GM23338 (cell line): ENCODE measurements at regions not wholly inside any gene's neighbourhood (a gene's known extent, or its start where the extent isn't known, plus 50 kb on each side); places are given as distances from the start of the nearest gene placed in this dataset.

Source experiments
- ATAC-seq: fragments of 200-7000 bp; cut with Tn5 transposase; 3 replicates; pipeline ENCODE4 v1.9.1; 2020
- DNase-seq: peaks from one replicate; pipeline ENCODE4 v3.0.0-alpha.2; 2015; ENCODE audit warnings: low spot score
- H2AFZ ChIP-seq: fragments of 200-600 bp; sonication (generic); 2 replicates; pipeline ENCODE4 v1.8.0; 2016; ENCODE audit warnings: antibody characterized with exemption, mild to moderate bottlenecking, moderate library complexity
- H3F3A ChIP-seq: fragments of 200-600 bp; sonication (generic); replicated peaks from 2 replicates; pipeline ENCODE4 v1.8.0; 2017; ENCODE audit warnings: antibody characterized with exemption, mixed run types, low read depth
- H3K27ac ChIP-seq: fragments of 200-600 bp; sonication (generic); 2 replicates; pipeline ENCODE4 v1.6.1; 2016; ENCODE audit warnings: low read depth
- H3K27me3 ChIP-seq: fragments of 200-600 bp; sonication (generic); 2 replicates; pipeline ENCODE4 v1.8.0; 2016; ENCODE audit warnings: mild to moderate bottlenecking, mixed run types, moderate library complexity; ENCODE audit not compliant: insufficient read depth
- H3K36me3 ChIP-seq: fragments of 200-600 bp; sonication (generic); 2 replicates; pipeline ENCODE4 v1.8.0; 2016; ENCODE audit warnings: mild to moderate bottlenecking; ENCODE audit not compliant: insufficient read depth
- H3K4me1 ChIP-seq: fragments of 200-600 bp; sonication (generic); 2 replicates; pipeline ENCODE4 v1.8.0; 2016; ENCODE audit warnings: mild to moderate bottlenecking, moderate library complexity; ENCODE audit not compliant: insufficient read depth
- H3K4me2 ChIP-seq: fragments of 200-600 bp; sonication (generic); 2 replicates; pipeline ENCODE4 v1.7.1; 2017; ENCODE audit warnings: mixed run types
- H3K4me3 ChIP-seq: fragments of 200-600 bp; sonication (generic); 2 replicates; pipeline ENCODE4 v1.6.1; 2016; ENCODE audit warnings: mixed run types
- H3K79me2 ChIP-seq: fragments of 200-600 bp; sonication (generic); replicated peaks from 2 replicates; pipeline ENCODE4 v1.8.0; 2017; ENCODE audit warnings: mild to moderate bottlenecking; ENCODE audit not compliant: insufficient read depth
- H3K9me2 ChIP-seq: fragments of 200-600 bp; sonication (generic); 2 replicates; pipeline ENCODE4 v1.8.0; 2017; ENCODE audit not compliant: insufficient read depth
- H4K20me1 ChIP-seq: fragments of 200-600 bp; sonication (generic); replicated peaks from 2 replicates; pipeline ENCODE4 v1.8.0; 2017; ENCODE audit warnings: mild to moderate bottlenecking; ENCODE audit not compliant: insufficient read depth
- H3K27ac Mint-ChIP-seq: 2 replicates; pipeline ENCODE4 v1.8.0; 2020; ENCODE audit warnings: inconsistent platforms, mild to moderate bottlenecking, moderate library complexity, mixed read lengths
- H3K27me3 Mint-ChIP-seq: 3 replicates; pipeline ENCODE4 v1.8.0; 2022; ENCODE audit warnings: low read depth, mild to moderate bottlenecking, moderate library complexity, mixed read lengths, inconsistent platforms; ENCODE audit not compliant: insufficient read depth, poor library complexity
- H3K36me3 Mint-ChIP-seq: 3 replicates; pipeline ENCODE4 v1.8.0; 2021; ENCODE audit warnings: low read depth, mild to moderate bottlenecking, inconsistent platforms, moderate library complexity, mixed read lengths
- H3K4me1 Mint-ChIP-seq: 3 replicates; pipeline ENCODE4 v1.8.0; 2020; ENCODE audit warnings: mild to moderate bottlenecking, inconsistent platforms, mixed read lengths
- H3K4me3 Mint-ChIP-seq: 3 replicates; pipeline ENCODE4 v1.8.0; 2021; ENCODE audit warnings: moderate library complexity, mild to moderate bottlenecking, inconsistent platforms, mixed read lengths
- H3K9me3 Mint-ChIP-seq: 3 replicates; pipeline ENCODE4 v1.8.0; 2020; ENCODE audit warnings: moderate library complexity, mild to moderate bottlenecking, inconsistent platforms, mixed read lengths
- CREB1 ChIP-seq: fragments of 250-450 bp; sonication (Bioruptor Pico); IDR thresholded peaks from 2 replicates; pipeline ENCODE4 v1.5.0; 2020; ENCODE audit warnings: low read depth, mild to moderate bottlenecking, moderate library complexity
- EZH2 ChIP-seq: fragments of 200-600 bp; sonication (generic); IDR thresholded peaks from one replicate; pipeline ENCODE4 v1.8.0; 2017; ENCODE audit warnings: antibody characterized with exemption, mild to moderate bottlenecking, low read depth; ENCODE audit not compliant: unreplicated experiment
- EZH2phosphoT487 ChIP-seq: fragments of 200-600 bp; sonication (generic); IDR thresholded peaks from one replicate; pipeline ENCODE4 v1.8.1; 2018; ENCODE audit warnings: antibody characterized with exemption; ENCODE audit not compliant: unreplicated experiment
- JUNB ChIP-seq: IDR thresholded peaks from one replicate; pipeline ENCODE4 v1.6.1; 2016; ENCODE audit warnings: antibody characterized with exemption; ENCODE audit not compliant: unreplicated experiment
- NANOG ChIP-seq: IDR thresholded peaks from 2 replicates; pipeline ENCODE4 v1.6.1; 2016; ENCODE audit warnings: antibody characterized with exemption, borderline replicate concordance
- POLR2AphosphoS5 ChIP-seq: IDR thresholded peaks from 2 replicates; pipeline ENCODE4 v1.6.1; 2016; ENCODE audit warnings: antibody characterized with exemption, low read depth
- STAT1 ChIP-seq: IDR thresholded peaks from one replicate; pipeline ENCODE4 v1.6.1; 2016; ENCODE audit warnings: antibody characterized with exemption; ENCODE audit not compliant: unreplicated experiment
- ZNF114 ChIP-seq: fragments of 250-450 bp; sonication (Bioruptor Pico); IDR thresholded peaks from 2 replicates; pipeline ENCODE4 v1.5.0; 2020; ENCODE audit warnings: mild to moderate bottlenecking, moderate library complexity
- ZNF331 ChIP-seq: fragments of 250-450 bp; sonication (Bioruptor Pico); IDR thresholded peaks from 2 replicates; pipeline ENCODE4 v1.5.0; 2020; ENCODE audit warnings: low read depth, mild to moderate bottlenecking, moderate library complexity
- TF ChIP-seq, protein P1 (sequence below): IDR thresholded peaks from one replicate; pipeline ENCODE4 v1.6.1; 2018; ENCODE audit warnings: antibody characterized with exemption; ENCODE audit not compliant: unreplicated experiment
- TF ChIP-seq, protein P2 (sequence below), 2 experiments: fragments of 200-600 bp in 1 of 2; sonication (generic) in 1 of 2; conservative IDR thresholded peaks; 2 replicates each; pipeline versions ENCODE4 v1.5.1 to v1.6.1; 2016 to 2017; ENCODE audit warnings: antibody characterized with exemption in 2 of 2, low read depth in 2 of 2, mild to moderate bottlenecking in 2 of 2, moderate library complexity in 1 of 2
- TF ChIP-seq, protein P3 (sequence below): IDR thresholded peaks from 2 replicates; pipeline ENCODE4 v1.6.1; 2016; ENCODE audit warnings: antibody characterized with exemption

DNA sequence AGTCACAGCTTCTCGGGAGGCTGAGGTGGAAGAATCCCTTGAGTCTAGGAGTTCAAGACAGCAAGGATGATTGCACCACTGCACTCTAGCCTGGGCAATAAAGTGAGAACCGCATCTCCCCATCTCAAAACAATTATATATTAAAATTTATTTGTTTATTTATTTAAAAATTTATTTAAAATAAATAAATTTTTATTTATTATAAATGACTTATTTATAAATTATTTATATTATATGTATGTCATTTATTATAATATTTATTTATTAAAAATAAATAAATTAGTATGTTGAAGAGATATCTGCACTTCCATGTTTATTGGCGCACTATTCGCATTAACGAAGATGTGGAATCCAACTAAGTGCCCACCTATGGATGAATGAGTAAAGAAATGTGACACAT is 683.2 kb upstream of the BRINP3 start (continued):
- TF ChIP-seq NANOG (no peak), ZNF331 (CRISPR knock-in tag) (no peak), ZNF114 (no peak), POLR2AphosphoS5 (no peak), EZH2phosphoT487 (no peak), STAT1 (no peak), CREB1 (CRISPR knock-in tag) (no peak), JUNB (no peak)
- TF ChIP-seq, protein P1, sequence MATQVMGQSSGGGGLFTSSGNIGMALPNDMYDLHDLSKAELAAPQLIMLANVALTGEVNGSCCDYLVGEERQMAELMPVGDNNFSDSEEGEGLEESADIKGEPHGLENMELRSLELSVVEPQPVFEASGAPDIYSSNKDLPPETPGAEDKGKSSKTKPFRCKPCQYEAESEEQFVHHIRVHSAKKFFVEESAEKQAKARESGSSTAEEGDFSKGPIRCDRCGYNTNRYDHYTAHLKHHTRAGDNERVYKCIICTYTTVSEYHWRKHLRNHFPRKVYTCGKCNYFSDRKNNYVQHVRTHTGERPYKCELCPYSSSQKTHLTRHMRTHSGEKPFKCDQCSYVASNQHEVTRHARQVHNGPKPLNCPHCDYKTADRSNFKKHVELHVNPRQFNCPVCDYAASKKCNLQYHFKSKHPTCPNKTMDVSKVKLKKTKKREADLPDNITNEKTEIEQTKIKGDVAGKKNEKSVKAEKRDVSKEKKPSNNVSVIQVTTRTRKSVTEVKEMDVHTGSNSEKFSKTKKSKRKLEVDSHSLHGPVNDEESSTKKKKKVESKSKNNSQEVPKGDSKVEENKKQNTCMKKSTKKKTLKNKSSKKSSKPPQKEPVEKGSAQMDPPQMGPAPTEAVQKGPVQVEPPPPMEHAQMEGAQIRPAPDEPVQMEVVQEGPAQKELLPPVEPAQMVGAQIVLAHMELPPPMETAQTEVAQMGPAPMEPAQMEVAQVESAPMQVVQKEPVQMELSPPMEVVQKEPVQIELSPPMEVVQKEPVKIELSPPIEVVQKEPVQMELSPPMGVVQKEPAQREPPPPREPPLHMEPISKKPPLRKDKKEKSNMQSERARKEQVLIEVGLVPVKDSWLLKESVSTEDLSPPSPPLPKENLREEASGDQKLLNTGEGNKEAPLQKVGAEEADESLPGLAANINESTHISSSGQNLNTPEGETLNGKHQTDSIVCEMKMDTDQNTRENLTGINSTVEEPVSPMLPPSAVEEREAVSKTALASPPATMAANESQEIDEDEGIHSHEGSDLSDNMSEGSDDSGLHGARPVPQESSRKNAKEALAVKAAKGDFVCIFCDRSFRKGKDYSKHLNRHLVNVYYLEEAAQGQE: no peak
- TF ChIP-seq, protein P2, sequence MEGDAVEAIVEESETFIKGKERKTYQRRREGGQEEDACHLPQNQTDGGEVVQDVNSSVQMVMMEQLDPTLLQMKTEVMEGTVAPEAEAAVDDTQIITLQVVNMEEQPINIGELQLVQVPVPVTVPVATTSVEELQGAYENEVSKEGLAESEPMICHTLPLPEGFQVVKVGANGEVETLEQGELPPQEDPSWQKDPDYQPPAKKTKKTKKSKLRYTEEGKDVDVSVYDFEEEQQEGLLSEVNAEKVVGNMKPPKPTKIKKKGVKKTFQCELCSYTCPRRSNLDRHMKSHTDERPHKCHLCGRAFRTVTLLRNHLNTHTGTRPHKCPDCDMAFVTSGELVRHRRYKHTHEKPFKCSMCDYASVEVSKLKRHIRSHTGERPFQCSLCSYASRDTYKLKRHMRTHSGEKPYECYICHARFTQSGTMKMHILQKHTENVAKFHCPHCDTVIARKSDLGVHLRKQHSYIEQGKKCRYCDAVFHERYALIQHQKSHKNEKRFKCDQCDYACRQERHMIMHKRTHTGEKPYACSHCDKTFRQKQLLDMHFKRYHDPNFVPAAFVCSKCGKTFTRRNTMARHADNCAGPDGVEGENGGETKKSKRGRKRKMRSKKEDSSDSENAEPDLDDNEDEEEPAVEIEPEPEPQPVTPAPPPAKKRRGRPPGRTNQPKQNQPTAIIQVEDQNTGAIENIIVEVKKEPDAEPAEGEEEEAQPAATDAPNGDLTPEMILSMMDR (conservative IDR thresholded peaks at IDR 0.05; ENCODE audit: low read depth in 2 of 2): no peak

DNA sequence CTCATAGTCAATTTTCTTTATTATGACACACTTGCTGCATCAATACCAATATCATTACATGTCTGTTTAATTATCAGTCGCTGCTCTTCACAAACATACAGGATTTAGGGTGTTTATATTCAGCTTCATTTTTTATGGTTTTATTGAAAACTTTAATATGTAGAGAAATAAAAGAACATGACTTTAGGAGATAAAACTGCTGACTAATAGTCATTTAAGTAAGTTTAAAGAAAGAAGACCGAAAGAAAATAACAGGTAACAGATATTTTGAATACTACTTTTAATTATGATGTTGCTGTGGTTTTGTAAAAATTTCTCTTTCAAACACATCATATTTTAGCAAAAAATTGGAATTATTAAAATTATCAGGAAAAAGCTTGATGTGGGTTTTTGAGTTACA is 685.1 kb upstream of the BRINP3 start:
- no peak for DNase-seq
- ATAC-seq: no peak
- Histone ChIP-seq H3F3A (no peaks in the 10 kb centered on the region), H3K27me3 (no peaks in the 10 kb centered on the region), H3K27ac (no peak overlapping the region), H3K36me3 (no peaks in the 10 kb centered on the region), H3K79me2 (no peaks in the 10 kb centered on the region), H3K9me2 (no peaks in the 10 kb centered on the region), H2AFZ (no peak overlapping the region), H4K20me1 (no peaks in the 10 kb centered on the region), H3K4me3 (no peak overlapping the region), H3K4me1 (no peaks in the 10 kb centered on the region), H3K4me2 (no peak overlapping the region)
- Mint-ChIP-seq H3K27ac (no peak overlapping the region), H3K27me3 (no peaks in the 10 kb centered on the region), H3K4me3 (no peak overlapping the region), H3K4me1 (no peaks in the 10 kb centered on the region), H3K36me3 (no peaks in the 10 kb centered on the region; the same call in 2 of the 3 replicates), H3K9me3 (no peaks in the 10 kb centered on the region)
- no peak for TF ChIP-seq NANOG
- no peak for TF ChIP-seq STAT1
- no peak for TF ChIP-seq EZH2
- TF ChIP-seq ZNF114: no peak
- no peak for TF ChIP-seq POLR2AphosphoS5
- TF ChIP-seq, protein P3, sequence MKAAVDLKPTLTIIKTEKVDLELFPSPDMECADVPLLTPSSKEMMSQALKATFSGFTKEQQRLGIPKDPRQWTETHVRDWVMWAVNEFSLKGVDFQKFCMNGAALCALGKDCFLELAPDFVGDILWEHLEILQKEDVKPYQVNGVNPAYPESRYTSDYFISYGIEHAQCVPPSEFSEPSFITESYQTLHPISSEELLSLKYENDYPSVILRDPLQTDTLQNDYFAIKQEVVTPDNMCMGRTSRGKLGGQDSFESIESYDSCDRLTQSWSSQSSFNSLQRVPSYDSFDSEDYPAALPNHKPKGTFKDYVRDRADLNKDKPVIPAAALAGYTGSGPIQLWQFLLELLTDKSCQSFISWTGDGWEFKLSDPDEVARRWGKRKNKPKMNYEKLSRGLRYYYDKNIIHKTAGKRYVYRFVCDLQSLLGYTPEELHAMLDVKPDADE: no peak
- TF ChIP-seq EZH2phosphoT487: no peak
- TF ChIP-seq, protein P2 (conservative IDR thresholded peaks at IDR 0.05; ENCODE audit: low read depth in 2 of 2): no peak
- TF ChIP-seq CREB1 (CRISPR knock-in tag): no peak
